Kidney epithelial cell (primary cell): ENCODE measurements at regions not wholly inside any gene's neighbourhood (a gene's known extent, or its start where the extent isn't known, plus 50 kb on each side); places are given as distances from the start of the nearest gene placed in this dataset.

Source experiments
- DNase-seq: peaks from one replicate; pipeline ENCODE4 v3.0.0-alpha.2; 2010; ENCODE audit warnings: low read depth
- H3K27me3 ChIP-seq: 2 replicates; pipeline ENCODE4 v1.6.0; 2011; ENCODE audit warnings: low read length; ENCODE audit not compliant: control insufficient read depth, insufficient read depth
- H3K36me3 ChIP-seq: 2 replicates; pipeline ENCODE4 v1.5.1; 2011; ENCODE audit warnings: low read length; ENCODE audit not compliant: control insufficient read depth, insufficient read depth
- H3K4me3 ChIP-seq: 2 replicates; pipeline ENCODE4 v1.5.1; 2011; ENCODE audit warnings: low read depth, mild to moderate bottlenecking, control low read depth, low read length
- TF ChIP-seq, protein P1 (sequence below): IDR thresholded peaks from 2 replicates; pipeline ENCODE4 v1.5.1; 2011; ENCODE audit warnings: mild to moderate bottlenecking, moderate library complexity, low read length, control low read depth, inconsistent platforms; ENCODE audit not compliant: insufficient read depth, poor library complexity, severe bottlenecking

DNA sequence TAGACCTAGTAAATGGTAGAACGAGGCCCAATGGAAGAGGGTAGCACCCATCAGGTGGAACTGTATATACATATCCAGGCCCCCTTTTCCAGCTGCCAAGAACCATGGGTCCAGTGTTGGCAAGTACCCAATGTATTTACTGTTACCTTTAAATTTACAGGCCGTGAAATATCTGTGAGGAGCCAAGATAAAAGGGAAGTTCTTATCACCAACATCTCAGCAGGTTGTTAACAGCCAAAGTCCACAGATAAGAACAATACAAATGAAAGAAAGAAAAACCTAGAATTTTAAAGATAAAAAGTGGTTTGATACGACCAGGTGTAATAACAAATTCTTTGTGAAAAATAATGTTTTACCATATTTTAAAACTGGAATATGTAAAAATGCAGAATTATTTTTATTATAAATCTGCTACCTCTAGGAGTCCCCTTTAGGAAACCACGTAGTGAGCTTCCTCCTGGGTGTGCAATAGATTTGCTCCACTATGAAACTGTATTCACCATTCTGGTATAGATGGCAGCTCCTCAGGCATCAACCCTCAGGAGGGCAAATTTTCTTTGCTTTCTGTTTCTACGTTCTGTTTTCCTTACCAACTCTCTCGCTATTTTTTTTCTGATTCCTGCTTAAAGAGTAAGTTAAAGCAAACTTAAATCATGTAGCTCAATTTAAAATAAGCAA is 292.2 kb upstream of the SLC10A2 start:
- H3K4me3 ChIP-seq, result no peak overlapping the region
- TF ChIP-seq, protein P1, sequence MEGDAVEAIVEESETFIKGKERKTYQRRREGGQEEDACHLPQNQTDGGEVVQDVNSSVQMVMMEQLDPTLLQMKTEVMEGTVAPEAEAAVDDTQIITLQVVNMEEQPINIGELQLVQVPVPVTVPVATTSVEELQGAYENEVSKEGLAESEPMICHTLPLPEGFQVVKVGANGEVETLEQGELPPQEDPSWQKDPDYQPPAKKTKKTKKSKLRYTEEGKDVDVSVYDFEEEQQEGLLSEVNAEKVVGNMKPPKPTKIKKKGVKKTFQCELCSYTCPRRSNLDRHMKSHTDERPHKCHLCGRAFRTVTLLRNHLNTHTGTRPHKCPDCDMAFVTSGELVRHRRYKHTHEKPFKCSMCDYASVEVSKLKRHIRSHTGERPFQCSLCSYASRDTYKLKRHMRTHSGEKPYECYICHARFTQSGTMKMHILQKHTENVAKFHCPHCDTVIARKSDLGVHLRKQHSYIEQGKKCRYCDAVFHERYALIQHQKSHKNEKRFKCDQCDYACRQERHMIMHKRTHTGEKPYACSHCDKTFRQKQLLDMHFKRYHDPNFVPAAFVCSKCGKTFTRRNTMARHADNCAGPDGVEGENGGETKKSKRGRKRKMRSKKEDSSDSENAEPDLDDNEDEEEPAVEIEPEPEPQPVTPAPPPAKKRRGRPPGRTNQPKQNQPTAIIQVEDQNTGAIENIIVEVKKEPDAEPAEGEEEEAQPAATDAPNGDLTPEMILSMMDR, result no peak
- H3K36me3 ChIP-seq, result no peaks in the 10 kb centered on the region
- H3K27me3 ChIP-seq, result no peaks in the 10 kb centered on the region
- DNase-seq, result no peak

DNA sequence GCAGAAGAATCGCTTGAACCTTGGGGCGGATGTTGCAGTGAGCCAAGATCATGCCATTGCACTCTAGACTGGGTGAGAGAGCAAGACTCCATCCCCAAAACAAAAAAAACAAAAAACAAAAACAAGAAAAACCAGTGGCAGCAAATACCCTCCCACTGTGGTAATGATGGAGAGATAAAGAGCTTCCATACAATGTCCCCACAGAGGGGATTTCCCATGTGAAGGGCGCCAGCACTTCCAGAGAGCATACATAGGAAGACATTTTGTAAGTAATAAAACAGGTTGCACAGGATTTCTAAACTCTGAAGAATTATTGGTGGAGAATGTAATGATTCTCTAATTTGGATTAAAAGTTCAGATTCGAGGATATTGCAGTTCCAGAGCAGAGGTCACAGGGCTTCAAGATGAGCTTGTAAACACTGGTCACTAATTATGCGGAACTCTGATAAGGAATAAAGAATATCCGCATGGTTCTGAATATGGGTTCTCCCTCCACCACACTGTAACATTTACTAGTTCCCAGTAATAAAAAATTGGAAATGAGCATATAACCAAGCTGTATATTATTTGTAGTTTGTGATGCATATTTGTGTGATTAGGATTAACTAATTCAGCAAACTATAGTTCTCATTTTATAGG is 290.1 kb upstream of the SLC10A2 start:
- TF ChIP-seq, protein P1, result no peak
- Histone ChIP-seq H3K27me3 (no peaks in the 10 kb centered on the region), H3K36me3 (no peaks in the 10 kb centered on the region), H3K4me3 (no peak overlapping the region)
- DNase-seq, result no peak

DNA sequence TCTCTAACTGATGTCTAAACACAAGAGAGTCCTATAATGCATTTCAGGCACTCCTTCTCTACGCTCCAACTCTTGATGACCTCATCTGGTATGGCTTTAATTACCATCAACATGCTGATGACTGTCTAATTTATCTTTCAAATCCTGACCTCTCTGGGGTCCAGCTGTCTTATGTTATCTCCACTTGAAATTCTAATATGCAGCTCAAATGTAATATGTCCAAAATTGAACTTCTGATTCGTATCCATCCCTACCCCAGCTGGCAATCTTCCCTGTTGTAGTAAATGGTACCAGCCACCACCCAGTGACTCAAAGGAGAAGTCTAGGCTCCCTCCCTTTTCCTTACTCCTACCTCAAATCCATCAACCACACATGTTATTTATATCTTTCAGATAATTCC is 288.0 kb upstream of the SLC10A2 start:
- H3K36me3 ChIP-seq, result no peaks in the 10 kb centered on the region
- no peaks in the 10 kb centered on the region for H3K27me3 ChIP-seq
- H3K4me3 ChIP-seq, result no peak overlapping the region
- TF ChIP-seq, protein P1, result no peak
- no peak for DNase-seq

DNA sequence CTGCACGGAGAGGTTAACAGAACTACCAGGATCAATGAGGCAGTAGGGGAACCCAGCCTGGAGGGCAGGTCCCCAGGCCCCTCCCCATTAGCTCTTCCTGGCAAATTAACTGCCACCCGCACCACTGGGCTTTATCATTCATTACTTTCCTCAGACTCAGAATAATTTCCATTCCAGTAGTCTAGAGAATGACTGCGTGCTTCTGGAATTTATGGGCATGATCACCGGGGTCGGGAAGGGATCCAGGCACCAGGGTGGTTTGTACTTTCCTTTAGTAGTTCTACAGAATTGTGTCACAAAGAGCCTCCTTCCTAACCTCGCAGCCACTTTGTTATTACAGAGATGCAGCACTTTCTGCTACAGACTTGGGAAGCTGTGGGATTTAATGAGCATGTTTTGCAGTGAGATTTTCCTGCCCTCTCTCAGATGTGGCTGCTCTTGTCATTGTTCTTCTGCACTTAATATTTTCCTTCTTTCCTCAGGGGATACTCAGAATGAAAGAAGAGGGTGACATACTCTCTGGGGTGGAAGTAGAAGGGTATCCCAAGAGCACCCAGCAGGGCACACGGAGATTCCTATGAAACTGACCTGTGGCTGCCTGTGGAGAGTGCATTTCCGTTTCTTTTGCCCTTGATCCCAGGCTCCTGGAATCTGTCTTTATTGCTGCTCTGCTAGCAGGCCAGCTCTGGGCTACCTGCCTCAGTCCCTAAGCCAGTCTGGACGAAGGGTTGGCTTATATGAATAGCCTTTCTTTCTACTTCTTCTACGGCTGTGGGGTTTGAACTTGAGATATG is 285.0 kb upstream of the SLC10A2 start:
- H3K27me3 ChIP-seq, result no peaks in the 10 kb centered on the region
- H3K36me3 ChIP-seq, result no peaks in the 10 kb centered on the region
- TF ChIP-seq, protein P1, result no peak
- no peak overlapping the region for H3K4me3 ChIP-seq
- peak; percentile 51 for DNase-seq

DNA sequence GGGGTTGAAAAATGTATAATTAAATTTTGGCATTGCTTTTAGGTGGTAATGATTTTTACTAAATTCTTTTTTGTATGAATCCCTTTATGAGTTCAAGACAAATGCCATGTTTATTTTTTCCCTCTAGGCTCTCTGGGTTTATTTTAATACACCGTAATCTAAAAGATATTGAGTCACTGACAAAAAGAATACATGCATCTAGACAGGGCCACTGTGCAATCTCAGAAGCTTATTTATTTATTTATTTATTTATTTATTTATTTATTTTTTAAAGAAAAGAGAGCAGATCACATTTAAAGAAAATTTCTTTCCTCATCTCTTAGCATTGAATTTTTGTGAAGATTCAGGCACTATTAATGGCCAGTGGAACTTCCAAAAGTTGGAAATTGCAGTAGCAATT is 283.9 kb upstream of the SLC10A2 start:
- H3K36me3 ChIP-seq, result no peaks in the 10 kb centered on the region
- H3K27me3 ChIP-seq, result no peaks in the 10 kb centered on the region
- H3K4me3 ChIP-seq, result no peak overlapping the region
- TF ChIP-seq, protein P1, result no peak
- DNase-seq, result no peak
